Stimulated activated CD4-positive, alpha-beta T cell treated with anti-CD3 and anti-CD28 coated beads, Interleukin-1b, Interleukin-23, amount 100 ng/mL, for 48 hours (primary cell): ENCODE measurements at regions not wholly inside any gene's neighbourhood (a gene's known extent, or its start where the extent isn't known, plus 50 kb on each side); places are given as distances from the start of the nearest gene placed in this dataset.
A peak's percentile ranks its signal among the peaks of the same experiment; 100 is the strongest.
"Not testable (repeated sequence)": the region's sequence is repeated elsewhere in the genome, so short reads cannot be mapped to it uniquely, and the experiment has no call there.

Source experiments
- DNase-seq: peaks from one replicate; pipeline ENCODE4 v3.0.0-alpha.2; 2020

- DNase-seq = not testable (repeated sequence)
Measured at GRCh38 chr2:87319705-87320104, 298.1 kb upstream of the PLGLB1 start.

- not testable (repeated sequence) for DNase-seq
Measured at GRCh38 chr2:87321201-87321600, 299.6 kb upstream of the PLGLB1 start.

- DNase-seq = not testable (repeated sequence)
Measured at GRCh38 chr2:87324335-87325041, 302.8 kb upstream of the PLGLB1 start.

DNA sequence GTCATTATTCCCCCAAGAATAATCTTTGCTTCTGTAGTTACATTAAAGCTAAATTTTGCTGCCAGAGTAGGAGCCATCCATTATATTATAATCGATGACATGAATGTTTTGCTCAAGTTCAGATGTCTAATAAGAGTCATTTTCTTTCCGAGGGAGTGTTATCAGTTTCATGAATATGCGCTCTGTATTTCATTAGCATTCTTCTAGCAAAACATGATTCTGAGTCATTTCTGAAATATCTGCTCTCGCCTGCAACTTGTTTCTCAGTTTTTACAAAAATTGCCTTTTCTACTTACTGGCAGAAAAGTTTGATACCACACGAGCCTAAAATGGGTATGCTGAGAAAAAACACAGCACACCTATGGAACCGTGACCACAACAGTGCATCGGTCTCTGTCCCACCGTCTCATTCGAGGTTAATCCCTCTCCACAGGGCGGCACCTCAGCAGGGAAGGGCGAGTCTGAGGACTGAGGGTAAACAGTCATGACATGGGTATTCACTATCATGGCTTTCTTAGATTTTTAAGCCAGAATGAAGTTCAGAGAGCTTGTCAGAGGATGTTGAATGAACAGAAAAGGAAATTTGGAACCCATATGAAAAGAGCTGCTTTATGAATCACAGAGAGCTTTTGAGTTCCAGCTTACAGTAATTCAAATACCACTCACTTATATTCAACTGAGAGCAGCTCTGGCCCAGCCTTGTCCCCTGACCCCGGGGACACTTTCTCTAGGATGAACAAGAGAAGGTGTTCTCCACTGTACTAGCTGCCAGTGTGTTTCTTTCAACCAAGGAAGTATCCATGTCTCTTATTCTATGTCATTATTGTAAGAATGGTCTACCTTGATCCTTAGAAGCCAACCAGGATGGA is 303.6 kb upstream of the PLGLB1 start:
- not testable (repeated sequence) for DNase-seq

DNA sequence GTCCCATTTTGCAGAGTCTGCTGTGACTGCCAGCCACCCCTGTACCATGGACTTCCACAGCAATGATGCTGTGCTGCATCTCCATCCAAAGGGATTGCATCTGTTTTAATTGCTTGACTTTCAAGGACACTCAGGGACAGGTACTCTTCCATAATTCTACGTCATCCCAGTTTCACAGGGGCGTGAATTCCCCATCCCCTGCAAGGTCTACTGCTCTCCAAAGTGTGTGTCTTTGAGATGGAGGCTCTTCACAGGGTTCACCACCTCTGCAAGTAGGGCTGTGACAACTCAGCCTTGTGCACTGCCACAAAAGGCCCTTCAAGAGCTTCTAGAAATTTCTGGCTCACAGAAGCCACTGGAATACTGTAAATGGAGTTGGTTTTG is 304.3 kb upstream of the PLGLB1 start:
- not testable (repeated sequence) for DNase-seq

DNA sequence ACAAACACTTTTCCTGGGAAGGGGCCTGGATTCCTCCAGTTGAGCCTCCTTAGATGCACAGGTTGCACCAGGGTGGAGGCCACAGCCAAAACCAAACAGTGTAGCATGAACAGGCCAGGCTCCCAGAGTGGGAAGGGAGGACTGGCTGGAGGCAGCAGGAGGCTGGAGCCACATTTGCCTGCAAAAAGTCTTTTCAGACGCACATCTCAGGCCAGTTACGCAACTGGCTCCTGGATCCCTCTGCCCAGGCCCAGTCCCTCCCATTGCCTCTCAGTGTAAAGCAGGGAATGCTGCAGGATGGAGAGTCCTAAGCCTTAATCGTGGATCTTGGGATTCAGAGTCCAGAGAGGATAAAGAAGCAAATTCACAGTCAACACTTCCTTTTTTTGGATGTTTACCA is 305.1 kb upstream of the PLGLB1 start:
- not testable (repeated sequence) for DNase-seq

- not testable (repeated sequence) for DNase-seq
Measured at GRCh38 chr2:87327648-87328371, 306.2 kb upstream of the PLGLB1 start.

- not testable (repeated sequence) for DNase-seq
Measured at GRCh38 chr2:87329529-87329928, 307.9 kb upstream of the PLGLB1 start.

GRCh38 chr2:87330486-87330885 is 308.8 kb upstream of the PLGLB1 start:
- DNase-seq = not testable (repeated sequence)

DNA sequence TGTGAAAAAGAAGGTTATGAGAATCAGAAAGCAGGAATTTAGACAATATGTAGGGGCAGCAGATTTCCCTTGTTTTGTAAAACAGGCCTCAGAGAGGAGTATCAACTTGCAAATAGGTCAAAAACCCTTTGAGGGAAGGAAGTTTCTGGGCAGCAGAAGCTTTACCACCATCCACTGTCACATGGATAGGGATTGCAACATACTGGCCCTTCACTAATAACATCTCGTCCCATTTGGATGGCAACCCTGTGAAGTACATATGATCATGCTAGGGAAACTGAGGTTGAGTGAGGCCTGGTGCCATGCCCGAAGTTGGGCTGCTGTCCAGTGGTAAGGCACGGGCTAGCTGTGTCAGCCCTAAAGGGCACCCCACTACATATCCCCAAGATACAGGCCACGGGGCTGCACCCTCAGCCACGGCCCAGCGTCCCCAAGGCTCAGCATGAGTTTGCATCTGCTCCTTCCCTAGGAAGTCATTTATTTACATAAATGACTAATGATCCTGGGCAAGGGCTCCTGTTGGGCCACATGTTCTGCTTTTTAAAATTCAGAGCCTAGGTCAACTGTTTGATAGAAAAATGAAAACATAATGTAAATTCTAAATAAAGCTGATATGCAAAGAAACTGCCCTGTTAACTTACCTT is 310.4 kb upstream of the PLGLB1 start:
- not testable (repeated sequence) for DNase-seq

- not testable (repeated sequence) for DNase-seq
Measured at GRCh38 chr2:87334888-87335287, 313.2 kb upstream of the PLGLB1 start.

DNA sequence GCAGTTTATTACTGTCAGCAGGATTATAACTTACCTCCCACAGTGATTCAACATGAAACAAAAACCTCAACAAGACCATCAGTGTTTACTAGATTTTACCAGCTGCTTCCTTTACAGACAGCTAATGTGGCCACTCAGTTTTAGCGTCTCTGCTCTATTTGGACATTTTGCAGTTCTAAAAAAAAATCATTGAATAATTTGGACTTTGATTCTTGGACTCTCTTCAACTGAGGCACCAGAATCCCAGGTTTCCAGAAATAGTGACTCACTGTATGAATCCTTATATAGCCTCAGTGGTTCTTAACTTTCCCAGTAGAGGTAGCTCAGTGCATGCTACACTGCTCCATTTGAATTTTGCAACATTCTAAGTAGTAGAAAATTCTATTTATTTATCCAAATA is 317.4 kb upstream of the PLGLB1 start:
- not testable (repeated sequence) for DNase-seq

DNA sequence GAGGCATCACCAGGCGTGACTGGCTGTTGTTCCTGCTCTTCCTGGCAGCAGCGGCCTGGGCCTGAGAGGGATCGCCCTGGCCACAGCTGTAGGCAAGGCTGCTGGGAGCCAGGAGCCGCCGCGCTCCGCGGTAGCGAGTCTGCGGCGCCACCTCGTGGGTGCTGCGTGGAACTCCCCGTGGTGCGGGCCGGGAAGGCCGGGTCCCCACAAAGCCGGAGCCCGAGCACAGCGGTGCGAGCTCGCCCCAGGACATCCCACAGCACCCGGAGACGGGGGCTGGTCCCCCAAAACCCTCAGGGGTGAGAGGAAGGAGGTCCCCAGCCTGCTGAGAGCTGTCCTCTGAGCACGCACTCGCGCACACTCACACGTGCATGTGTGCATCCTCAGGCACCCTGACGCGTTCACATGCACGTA is 320.0 kb upstream of the PLGLB1 start:
- peak; percentile 59 for DNase-seq

GRCh38 chr2:87342175-87342574 is 320.5 kb upstream of the PLGLB1 start:
- not testable (repeated sequence) for DNase-seq

DNA sequence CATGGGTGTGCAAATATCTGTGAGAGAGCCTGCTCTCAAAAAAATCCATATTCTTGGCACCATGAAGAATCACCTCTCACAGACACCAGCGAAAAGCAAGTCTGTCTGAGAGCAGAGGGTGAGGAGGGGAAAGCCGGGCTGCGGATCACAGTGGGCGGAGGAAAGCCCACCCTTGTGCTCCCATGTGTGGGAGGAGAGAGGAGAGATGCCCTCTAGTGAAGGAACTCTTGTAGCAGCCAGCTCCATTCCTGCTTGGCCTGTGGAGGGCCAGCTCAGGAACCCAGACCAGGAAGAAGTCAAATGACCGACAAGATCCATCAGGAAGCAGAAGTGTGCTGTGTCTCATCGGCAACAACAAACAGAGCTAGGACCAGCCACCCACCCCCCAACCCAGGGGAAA is 321.7 kb upstream of the PLGLB1 start:
- not testable (repeated sequence) for DNase-seq

DNA sequence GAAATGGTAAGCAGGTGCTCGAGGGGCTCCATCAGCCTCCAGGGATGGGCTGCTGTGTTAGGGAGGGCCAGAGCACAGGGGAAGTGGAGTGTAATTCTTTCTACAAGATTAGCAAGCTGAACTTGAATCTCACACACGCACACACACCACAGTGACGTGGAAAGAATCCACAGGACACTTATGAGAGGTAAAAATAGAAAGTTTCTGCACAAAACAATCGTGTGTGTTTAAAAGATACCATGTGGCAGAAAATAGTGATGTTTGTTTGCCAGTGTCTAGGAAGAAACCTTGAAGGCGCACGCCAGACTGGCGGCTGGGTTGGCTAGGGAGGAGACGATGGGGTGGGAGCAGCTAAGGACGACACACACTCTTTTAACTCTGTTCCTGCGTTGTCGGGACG is 323.6 kb upstream of the PLGLB1 start:
- not testable (repeated sequence) for DNase-seq

DNA sequence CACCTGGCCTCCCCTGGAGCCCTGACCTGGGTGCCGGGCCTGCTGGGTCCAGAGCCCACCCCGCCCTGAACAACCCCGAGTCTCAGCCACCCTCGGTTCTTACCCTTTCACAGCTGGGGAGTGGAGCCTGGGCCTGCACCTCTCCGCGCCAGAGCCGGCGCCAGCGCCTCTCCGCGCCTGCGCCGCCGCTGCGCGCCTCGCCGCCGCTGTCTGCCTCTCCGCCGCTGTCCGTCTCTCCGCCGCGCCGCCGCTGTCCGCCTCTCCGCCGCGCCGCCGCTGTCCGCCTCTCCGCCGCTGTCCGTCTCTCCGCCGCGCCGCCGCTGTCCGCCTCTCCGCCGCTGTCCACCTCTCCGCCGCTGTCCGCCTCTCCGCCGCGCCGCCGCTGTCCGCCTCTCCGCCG is 326.9 kb upstream of the PLGLB1 start:
- DNase-seq = not testable (repeated sequence)

- DNase-seq = not testable (repeated sequence)
Measured at GRCh38 chr2:87349006-87349405, 327.4 kb upstream of the PLGLB1 start.

GRCh38 chr2:87352178-87352934 is 330.7 kb upstream of the PLGLB1 start:
- DNase-seq = not testable (repeated sequence)

DNA sequence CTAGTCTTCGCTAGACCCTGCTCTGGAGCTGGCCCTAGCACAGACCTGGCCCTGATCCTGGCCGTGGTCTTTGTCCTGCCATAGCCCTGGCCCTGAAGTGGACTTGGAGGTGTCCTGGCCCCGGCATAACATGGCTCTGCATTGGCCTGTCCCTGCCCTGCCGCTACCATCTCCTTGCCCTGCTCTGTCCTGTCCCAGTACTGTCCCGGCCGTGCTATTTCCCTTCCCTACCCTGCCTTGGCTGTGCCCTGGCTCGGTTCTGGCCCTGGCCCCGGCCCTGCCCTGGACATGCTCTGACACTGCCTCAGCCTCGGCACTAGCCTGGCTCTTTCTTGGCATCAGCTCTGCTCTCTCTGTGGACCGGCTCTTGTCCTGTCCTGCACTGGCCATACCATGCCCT is 331.8 kb upstream of the PLGLB1 start:
- not testable (repeated sequence) for DNase-seq

GRCh38 chr2:87354102-87354501 is 332.5 kb upstream of the PLGLB1 start:
- DNase-seq = not testable (repeated sequence)

DNA sequence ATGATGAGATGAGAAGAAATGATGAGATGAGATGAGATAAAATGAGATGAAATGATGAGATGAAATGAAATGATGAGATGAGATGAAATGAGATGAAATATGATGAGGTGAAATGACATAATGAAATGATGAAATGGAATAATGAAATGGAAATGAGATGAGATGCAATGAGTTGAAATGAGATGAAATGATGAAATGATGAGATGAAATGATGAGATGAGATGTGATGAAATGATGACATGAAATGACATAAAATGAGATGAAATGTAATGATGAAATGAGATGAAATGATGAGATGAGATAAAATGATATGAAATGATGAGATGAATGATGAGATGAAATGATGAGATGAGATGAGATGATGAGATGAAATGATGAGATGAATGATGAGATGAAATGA is 338.6 kb upstream of the PLGLB1 start:
- DNase-seq = not testable (repeated sequence)
